ENCODE measurements at regions not wholly inside any gene's neighbourhood (a gene's known extent, or its start where the extent isn't known, plus 50 kb on each side); places are given as distances from the start of the nearest gene placed in this dataset.

DNA sequence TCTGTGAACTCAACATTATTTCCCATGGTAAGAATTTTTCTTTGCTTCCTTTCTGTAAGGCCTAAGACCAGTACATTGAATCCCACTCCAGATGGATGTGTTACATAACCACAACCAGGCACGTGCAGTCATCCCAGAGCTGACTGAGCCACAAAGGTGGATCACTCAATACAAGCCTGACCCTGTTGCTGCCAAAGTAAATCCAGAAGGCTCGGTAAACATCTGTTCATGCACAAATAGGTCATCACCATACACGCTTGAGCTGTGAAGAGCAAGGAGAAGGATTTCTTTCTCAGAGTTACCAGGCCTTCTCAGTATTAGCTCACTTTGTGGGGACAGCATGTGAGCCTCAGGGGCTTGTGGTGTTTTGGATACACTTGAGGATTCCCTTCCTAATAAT is 791.4 kb upstream of the FANCL start:
- CTCF ChIA-PET: interaction anchor here (0.6 to 0.9 kb wide), 2 partner anchors 1476 to 1518 kb away, joined by 3 read pairs; no protein-coding TSS in a partner anchor
- in situ Hi-C loops (cut with MboI) (no loop called here), intact Hi-C loops (cut with micrococcal nuclease; ENCODE audit: unreplicated experiment) (no loop called here)
- no TSS peak for BruUV-seq (replicated peaks)
- ATAC-seq (no peak), FAIRE-seq (no peak), DNase-seq (ENCODE audit: low read depth, low spot score) (no peak)
- RAD21 ChIA-PET (ENCODE audit: unreplicated experiment): no interaction called here
- Histone ChIP-seq H3K36me3 (ENCODE audit: control insufficient read depth in 2 of 2, insufficient read depth in 2 of 2, low read length in 1 of 2) (no peaks in the 10 kb centered on the region), H3K9ac (ENCODE audit: control insufficient read depth, insufficient read depth, low read length) (no peak overlapping the region), H3K4me3 (no peak overlapping the region), H3K4me2 (ENCODE audit: control insufficient read depth, insufficient read depth) (no peak overlapping the region), H3K4me1 (ENCODE audit: control insufficient read depth, insufficient read depth, low read length) (no peaks in the 10 kb centered on the region), H2AFZ (ENCODE audit: control insufficient read depth, low read depth, low read length) (no peak overlapping the region), H4K20me1 (ENCODE audit: control insufficient read depth, insufficient read depth) (no peaks in the 10 kb centered on the region), H3K9me3 (replicated peaks; ENCODE audit: control insufficient read depth, insufficient read depth, low read length) (no peaks in the 10 kb centered on the region), H3K79me2 (ENCODE audit: control insufficient read depth, insufficient read depth, low read length) (no peaks in the 10 kb centered on the region), H3K27ac (ENCODE audit: control insufficient read depth, insufficient read depth) (no peak overlapping the region), H3K27me3 (replicated peaks in 1 of 2; ENCODE audit: control insufficient read depth in 2 of 2, insufficient read depth in 2 of 2, low read length in 1 of 2) (no peaks in the 10 kb centered on the region)
- POLR2A ChIA-PET: no interaction called here
- SMC1A ChIA-PET (ENCODE audit: uncharacterized antibody, unreplicated experiment): no interaction called here
- 25% methylated on average over 3 of the region's 3 CpGs for WGBS (ENCODE audit: insufficient coverage, insufficient replicate concordance, low lambda C conversion rate, missing lambda C conversion rate)
- no peak for TF ChIP-seq RCOR1 (conservative IDR thresholded peaks at IDR 0.05; ENCODE audit: low read depth, low read length)
- no peak for TF ChIP-seq SUPT20H (IDR thresholded peaks at IDR 0.05; ENCODE audit: borderline replicate concordance, control insufficient read depth, low read depth, low read length)
- no peak for TF ChIP-seq SMAD5 (IDR thresholded peaks at IDR 0.05; ENCODE audit: low read depth)
- TF ChIP-seq, protein P1, sequence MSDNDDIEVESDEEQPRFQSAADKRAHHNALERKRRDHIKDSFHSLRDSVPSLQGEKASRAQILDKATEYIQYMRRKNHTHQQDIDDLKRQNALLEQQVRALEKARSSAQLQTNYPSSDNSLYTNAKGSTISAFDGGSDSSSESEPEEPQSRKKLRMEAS (IDR thresholded peaks at IDR 0.05; ENCODE audit: low read depth, low read length): no peak
- TF ChIP-seq, protein P2, sequence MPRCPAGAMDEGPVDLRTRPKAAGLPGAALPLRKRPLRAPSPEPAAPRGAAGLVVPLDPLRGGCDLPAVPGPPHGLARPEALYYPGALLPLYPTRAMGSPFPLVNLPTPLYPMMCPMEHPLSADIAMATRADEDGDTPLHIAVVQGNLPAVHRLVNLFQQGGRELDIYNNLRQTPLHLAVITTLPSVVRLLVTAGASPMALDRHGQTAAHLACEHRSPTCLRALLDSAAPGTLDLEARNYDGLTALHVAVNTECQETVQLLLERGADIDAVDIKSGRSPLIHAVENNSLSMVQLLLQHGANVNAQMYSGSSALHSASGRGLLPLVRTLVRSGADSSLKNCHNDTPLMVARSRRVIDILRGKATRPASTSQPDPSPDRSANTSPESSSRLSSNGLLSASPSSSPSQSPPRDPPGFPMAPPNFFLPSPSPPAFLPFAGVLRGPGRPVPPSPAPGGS (IDR thresholded peaks at IDR 0.05; ENCODE audit: borderline replicate concordance, insufficient read depth, low read depth, low read length, poor library complexity, severe bottlenecking): no peak
- TF ChIP-seq, protein P3, sequence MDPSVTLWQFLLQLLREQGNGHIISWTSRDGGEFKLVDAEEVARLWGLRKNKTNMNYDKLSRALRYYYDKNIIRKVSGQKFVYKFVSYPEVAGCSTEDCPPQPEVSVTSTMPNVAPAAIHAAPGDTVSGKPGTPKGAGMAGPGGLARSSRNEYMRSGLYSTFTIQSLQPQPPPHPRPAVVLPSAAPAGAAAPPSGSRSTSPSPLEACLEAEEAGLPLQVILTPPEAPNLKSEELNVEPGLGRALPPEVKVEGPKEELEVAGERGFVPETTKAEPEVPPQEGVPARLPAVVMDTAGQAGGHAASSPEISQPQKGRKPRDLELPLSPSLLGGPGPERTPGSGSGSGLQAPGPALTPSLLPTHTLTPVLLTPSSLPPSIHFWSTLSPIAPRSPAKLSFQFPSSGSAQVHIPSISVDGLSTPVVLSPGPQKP (IDR thresholded peaks at IDR 0.05; ENCODE audit: low read depth, low read length): no peak
- no peak for TF ChIP-seq ETV6 (conservative IDR thresholded peaks at IDR 0.05 in 1 of 2, IDR thresholded peaks at IDR 0.05 in 1 of 2; ENCODE audit: borderline replicate concordance in 1 of 2, low read depth in 1 of 2)
- no peak for TF ChIP-seq SIN3A (IDR thresholded peaks at IDR 0.05; ENCODE audit: low read depth, low read length)
- no peak for TF ChIP-seq EP300 (IDR thresholded peaks at IDR 0.05; ENCODE audit: borderline replicate concordance in 1 of 2, control insufficient read depth in 1 of 2, low read depth in 2 of 2, low read length in 2 of 2)
- TF ChIP-seq, protein P4, sequence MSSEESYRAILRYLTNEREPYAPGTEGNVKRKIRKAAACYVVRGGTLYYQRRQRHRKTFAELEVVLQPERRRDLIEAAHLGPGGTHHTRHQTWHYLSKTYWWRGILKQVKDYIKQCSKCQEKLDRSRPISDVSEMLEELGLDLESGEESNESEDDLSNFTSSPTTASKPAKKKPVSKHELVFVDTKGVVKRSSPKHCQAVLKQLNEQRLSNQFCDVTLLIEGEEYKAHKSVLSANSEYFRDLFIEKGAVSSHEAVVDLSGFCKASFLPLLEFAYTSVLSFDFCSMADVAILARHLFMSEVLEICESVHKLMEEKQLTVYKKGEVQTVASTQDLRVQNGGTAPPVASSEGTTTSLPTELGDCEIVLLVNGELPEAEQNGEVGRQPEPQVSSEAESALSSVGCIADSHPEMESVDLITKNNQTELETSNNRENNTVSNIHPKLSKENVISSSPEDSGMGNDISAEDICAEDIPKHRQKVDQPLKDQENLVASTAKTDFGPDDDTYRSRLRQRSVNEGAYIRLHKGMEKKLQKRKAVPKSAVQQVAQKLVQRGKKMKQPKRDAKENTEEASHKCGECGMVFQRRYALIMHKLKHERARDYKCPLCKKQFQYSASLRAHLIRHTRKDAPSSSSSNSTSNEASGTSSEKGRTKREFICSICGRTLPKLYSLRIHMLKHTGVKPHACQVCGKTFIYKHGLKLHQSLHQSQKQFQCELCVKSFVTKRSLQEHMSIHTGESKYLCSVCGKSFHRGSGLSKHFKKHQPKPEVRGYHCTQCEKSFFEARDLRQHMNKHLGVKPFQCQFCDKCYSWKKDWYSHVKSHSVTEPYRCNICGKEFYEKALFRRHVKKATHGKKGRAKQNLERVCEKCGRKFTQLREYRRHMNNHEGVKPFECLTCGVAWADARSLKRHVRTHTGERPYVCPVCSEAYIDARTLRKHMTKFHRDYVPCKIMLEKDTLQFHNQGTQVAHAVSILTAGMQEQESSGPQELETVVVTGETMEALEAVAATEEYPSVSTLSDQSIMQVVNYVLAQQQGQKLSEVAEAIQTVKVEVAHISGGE (CRISPR knock-in tag; IDR thresholded peaks at IDR 0.05): no peak
- no peak for TF ChIP-seq ZNF207 (IDR thresholded peaks at IDR 0.05; ENCODE audit: borderline replicate concordance)
- TF ChIP-seq MYC (IDR thresholded peaks at IDR 0.05; ENCODE audit: insufficient read depth, insufficient read length, insufficient replicate concordance, low read length, severe bottlenecking): no peak
- TF ChIP-seq, protein P5, sequence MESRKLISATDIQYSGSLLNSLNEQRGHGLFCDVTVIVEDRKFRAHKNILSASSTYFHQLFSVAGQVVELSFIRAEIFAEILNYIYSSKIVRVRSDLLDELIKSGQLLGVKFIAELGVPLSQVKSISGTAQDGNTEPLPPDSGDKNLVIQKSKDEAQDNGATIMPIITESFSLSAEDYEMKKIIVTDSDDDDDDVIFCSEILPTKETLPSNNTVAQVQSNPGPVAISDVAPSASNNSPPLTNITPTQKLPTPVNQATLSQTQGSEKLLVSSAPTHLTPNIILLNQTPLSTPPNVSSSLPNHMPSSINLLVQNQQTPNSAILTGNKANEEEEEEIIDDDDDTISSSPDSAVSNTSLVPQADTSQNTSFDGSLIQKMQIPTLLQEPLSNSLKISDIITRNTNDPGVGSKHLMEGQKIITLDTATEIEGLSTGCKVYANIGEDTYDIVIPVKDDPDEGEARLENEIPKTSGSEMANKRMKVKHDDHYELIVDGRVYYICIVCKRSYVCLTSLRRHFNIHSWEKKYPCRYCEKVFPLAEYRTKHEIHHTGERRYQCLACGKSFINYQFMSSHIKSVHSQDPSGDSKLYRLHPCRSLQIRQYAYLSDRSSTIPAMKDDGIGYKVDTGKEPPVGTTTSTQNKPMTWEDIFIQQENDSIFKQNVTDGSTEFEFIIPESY (IDR thresholded peaks at IDR 0.05): no peak
- no peak for TF ChIP-seq RFX5 (IDR thresholded peaks at IDR 0.05; ENCODE audit: low read depth, low read length)

All from GM12878 (cell line).